Renal cortical epithelial cell (primary cell): ENCODE measurements at regions not wholly inside any gene's neighbourhood (a gene's known extent, or its start where the extent isn't known, plus 50 kb on each side); places are given as distances from the start of the nearest gene placed in this dataset.
A peak's percentile ranks its signal among the peaks of the same experiment; 100 is the strongest.

Experiments used
- DNase-seq: peaks from one replicate; pipeline ENCODE4 v3.0.0-alpha.2; 2011; ENCODE audit warnings: low read depth

GRCh38 chr2:176647325-176648165 lies 378.3 kb downstream of the MTX2 start:
- no peak for DNase-seq

GRCh38 chr2:176648700-176649297 lies 379.6 kb downstream of the MTX2 start:
- no peak for DNase-seq

- no peak for DNase-seq
These were observed 381.0 kb downstream of the MTX2 start for GRCh38 chr2:176650104-176650837.

GRCh38 chr2:176650838-176651555 lies 381.8 kb downstream of the MTX2 start:
- DNase-seq = no peak

- DNase-seq = peak; percentile 76
These were observed 383.3 kb downstream of the MTX2 start for GRCh38 chr2:176652300-176653182.

GRCh38 chr2:176653479-176654443 lies 384.5 kb downstream of the MTX2 start:
- DNase-seq = peak; percentile 76

GRCh38 chr2:176656038-176656775 lies 387.0 kb downstream of the MTX2 start:
- no peak for DNase-seq

GRCh38 chr2:176656776-176657140 lies 387.5 kb downstream of the MTX2 start:
- no peak for DNase-seq

GRCh38 chr2:176657393-176657792 lies 388.2 kb downstream of the MTX2 start:
- no peak for DNase-seq

- no peak for DNase-seq
These were observed 389.5 kb downstream of the MTX2 start for GRCh38 chr2:176658708-176659107.

- no peak for DNase-seq
These were observed 393.5 kb downstream of the MTX2 start for GRCh38 chr2:176662753-176663152.

GRCh38 chr2:176664478-176664877 lies 395.2 kb downstream of the MTX2 start:
- DNase-seq = peak; percentile 57

GRCh38 chr2:176665086-176665485 lies 395.8 kb downstream of the MTX2 start:
- no peak for DNase-seq

GRCh38 chr2:176668912-176669311 lies 399.7 kb downstream of the MTX2 start:
- DNase-seq = no peak

GRCh38 chr2:176669398-176670174 lies 400.3 kb downstream of the MTX2 start:
- no peak for DNase-seq

GRCh38 chr2:176675271-176675949 lies 406.2 kb downstream of the MTX2 start:
- DNase-seq = no peak

GRCh38 chr2:176677746-176678265 lies 408.6 kb downstream of the MTX2 start:
- no peak for DNase-seq

GRCh38 chr2:176678571-176678970 lies 409.3 kb downstream of the MTX2 start:
- no peak for DNase-seq
